ENCODE measurements at regions not wholly inside any gene's neighbourhood (a gene's known extent, or its start where the extent isn't known, plus 50 kb on each side); places are given as distances from the start of the nearest gene placed in this dataset.

DNA sequence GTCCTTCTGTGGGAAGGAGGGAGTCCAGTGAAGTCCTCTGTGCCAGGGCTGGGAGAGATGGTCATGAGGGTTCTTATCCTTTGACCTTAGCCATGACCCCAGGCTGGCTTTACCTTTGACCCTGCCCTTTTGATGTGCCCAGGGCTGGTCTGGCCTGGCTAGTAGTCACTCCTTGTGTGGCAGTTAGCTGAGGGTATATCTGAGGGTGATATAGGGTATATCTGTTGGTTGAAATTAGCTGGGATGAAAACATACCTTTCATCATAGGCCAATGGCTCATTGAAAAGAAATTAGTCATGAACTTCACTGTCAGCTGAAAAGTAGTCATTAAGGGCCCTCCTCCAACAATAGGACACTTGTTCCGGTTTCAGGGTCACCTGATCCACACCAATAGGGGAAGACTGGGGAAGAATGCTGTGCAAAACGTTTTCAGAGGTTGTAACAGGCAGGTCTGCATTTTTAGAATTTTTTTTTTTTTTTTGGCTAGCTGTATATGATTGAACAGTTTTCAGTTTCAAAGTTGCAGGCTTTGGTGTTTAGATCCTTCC lies 74.6 kb upstream of the STOX2 start:
- H3K9me3 ChIP-seq (ENCODE audit: control insufficient read depth, insufficient read depth, low read length) = no peaks in the 10 kb centered on the region
- H2AFZ ChIP-seq (replicated peaks; ENCODE audit: low read length, poor library complexity) = no peak overlapping the region
- H3K4ac ChIP-seq (ENCODE audit: low read depth, low read length) = no peak overlapping the region
- DNase-seq = no peak
- no peaks in the 10 kb centered on the region for H4K20me1 ChIP-seq (ENCODE audit: insufficient read depth, low read length)
- ChIA-PET POLR2A (ENCODE audit: unreplicated experiment) (no interaction called here), CTCF (interaction anchor here (0.6 kb wide), 1 partner anchor 155 kb away, joined by 3 read pairs; no protein-coding TSS in a partner anchor)
- no peak overlapping the region for H3K9ac ChIP-seq (ENCODE audit: low read depth, low read length)
- no peaks in the 10 kb centered on the region for H3K9me1 ChIP-seq (ENCODE audit: insufficient read depth, low read length)
- in situ Hi-C loops (cut with MboI; ENCODE audit: low sequenced_read_pairs) = no loop called here
- dilution Hi-C loops (cut with HindIII; ENCODE audit: low sequenced_read_pairs, unreplicated experiment) = no loop called here
- no peak overlapping the region for H4K8ac ChIP-seq (ENCODE audit: low read depth in 2 of 2, low read length in 2 of 2)
- H3K4me1 ChIP-seq (ENCODE audit: control insufficient read depth, insufficient read depth, low read length) = no peaks in the 10 kb centered on the region
- H3K27me3 ChIP-seq (ENCODE audit: control insufficient read depth, insufficient read depth, low read length) = no peaks in the 10 kb centered on the region; the same call in 1 of the 2 replicates
- H3K79me1 ChIP-seq (ENCODE audit: low read depth in 1 of 2, low read length in 2 of 2) = no peaks in the 10 kb centered on the region
- H3K23ac ChIP-seq (ENCODE audit: low read depth, low read length) = no peak overlapping the region
- no peak for ATAC-seq (ENCODE audit: low read depth)
- no peak overlapping the region for H4K5ac ChIP-seq (ENCODE audit: low read depth, low read length)
- H3K36me3 ChIP-seq (ENCODE audit: control insufficient read depth, insufficient read depth, low read length) = no peaks in the 10 kb centered on the region
- H3K14ac ChIP-seq (replicated peaks; ENCODE audit: low read depth, low read length) = no peak overlapping the region
- no peak overlapping the region for H3K18ac ChIP-seq (ENCODE audit: low read depth, low read length)
- H2BK20ac ChIP-seq (ENCODE audit: low read depth, low read length) = no peak overlapping the region
- H3K4me2 ChIP-seq (ENCODE audit: low read depth, low read length) = no peak overlapping the region
- TF ChIP-seq MXI1 (IDR thresholded peaks at IDR 0.05; ENCODE audit: borderline replicate concordance, low read depth, low read length) (no peak), POLR2A (IDR thresholded peaks at IDR 0.05; ENCODE audit: low read depth, low read length) (no peak), SMC3 (IDR thresholded peaks at IDR 0.05; ENCODE audit: low read depth, low read length) (no peak), NFE2L2 (IDR thresholded peaks at IDR 0.05; ENCODE audit: low read depth, low read length) (no peak), RCOR1 (IDR thresholded peaks at IDR 0.05; ENCODE audit: insufficient replicate concordance, low read length) (no peak), CEBPB (IDR thresholded peaks at IDR 0.05; ENCODE audit: low read depth, low read length) (no peak), BHLHE40 (IDR thresholded peaks at IDR 0.05; ENCODE audit: low read depth, low read length) (no peak), RAD21 (IDR thresholded peaks at IDR 0.05; ENCODE audit: low read length) (no peak), FOS (IDR thresholded peaks at IDR 0.05; ENCODE audit: low read depth, low read length) (no peak), MAZ (IDR thresholded peaks at IDR 0.05; ENCODE audit: borderline replicate concordance, low read depth, low read length) (no peak), CHD1 (IDR thresholded peaks at IDR 0.05; ENCODE audit: low read depth, low read length) (no peak), RFX5 (IDR thresholded peaks at IDR 0.05; ENCODE audit: low read depth, low read length) (no peak)
- TF ChIP-seq, protein P1, sequence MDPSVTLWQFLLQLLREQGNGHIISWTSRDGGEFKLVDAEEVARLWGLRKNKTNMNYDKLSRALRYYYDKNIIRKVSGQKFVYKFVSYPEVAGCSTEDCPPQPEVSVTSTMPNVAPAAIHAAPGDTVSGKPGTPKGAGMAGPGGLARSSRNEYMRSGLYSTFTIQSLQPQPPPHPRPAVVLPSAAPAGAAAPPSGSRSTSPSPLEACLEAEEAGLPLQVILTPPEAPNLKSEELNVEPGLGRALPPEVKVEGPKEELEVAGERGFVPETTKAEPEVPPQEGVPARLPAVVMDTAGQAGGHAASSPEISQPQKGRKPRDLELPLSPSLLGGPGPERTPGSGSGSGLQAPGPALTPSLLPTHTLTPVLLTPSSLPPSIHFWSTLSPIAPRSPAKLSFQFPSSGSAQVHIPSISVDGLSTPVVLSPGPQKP (IDR thresholded peaks at IDR 0.05; ENCODE audit: borderline replicate concordance, low read depth, low read length) = no peak
- TF ChIP-seq, protein P2, sequence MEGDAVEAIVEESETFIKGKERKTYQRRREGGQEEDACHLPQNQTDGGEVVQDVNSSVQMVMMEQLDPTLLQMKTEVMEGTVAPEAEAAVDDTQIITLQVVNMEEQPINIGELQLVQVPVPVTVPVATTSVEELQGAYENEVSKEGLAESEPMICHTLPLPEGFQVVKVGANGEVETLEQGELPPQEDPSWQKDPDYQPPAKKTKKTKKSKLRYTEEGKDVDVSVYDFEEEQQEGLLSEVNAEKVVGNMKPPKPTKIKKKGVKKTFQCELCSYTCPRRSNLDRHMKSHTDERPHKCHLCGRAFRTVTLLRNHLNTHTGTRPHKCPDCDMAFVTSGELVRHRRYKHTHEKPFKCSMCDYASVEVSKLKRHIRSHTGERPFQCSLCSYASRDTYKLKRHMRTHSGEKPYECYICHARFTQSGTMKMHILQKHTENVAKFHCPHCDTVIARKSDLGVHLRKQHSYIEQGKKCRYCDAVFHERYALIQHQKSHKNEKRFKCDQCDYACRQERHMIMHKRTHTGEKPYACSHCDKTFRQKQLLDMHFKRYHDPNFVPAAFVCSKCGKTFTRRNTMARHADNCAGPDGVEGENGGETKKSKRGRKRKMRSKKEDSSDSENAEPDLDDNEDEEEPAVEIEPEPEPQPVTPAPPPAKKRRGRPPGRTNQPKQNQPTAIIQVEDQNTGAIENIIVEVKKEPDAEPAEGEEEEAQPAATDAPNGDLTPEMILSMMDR (conservative IDR thresholded peaks at IDR 0.05; ENCODE audit: low read depth, low read length) = no peak
- no peak overlapping the region for H2AK9ac ChIP-seq (replicated peaks; ENCODE audit: low read depth, low read length, poor library complexity)
- whole genome bisulfite sequencing, 2 experiments (ENCODE audit: extremely low coverage in 2 of 2, insufficient read length in 1 of 2) = no CpG with 5 or more reads among the region's 2 CpGs
- no peak overlapping the region for H4K91ac ChIP-seq (ENCODE audit: insufficient read depth, low read depth, low read length)
- intact Hi-C loops (cut with micrococcal nuclease) = no loop called here
- H2BK120ac ChIP-seq (ENCODE audit: low read depth, low read length) = no peak overlapping the region
- no peak overlapping the region for H2AK5ac ChIP-seq (ENCODE audit: low read depth, low read length)
- no peak overlapping the region for H3K56ac ChIP-seq (ENCODE audit: extremely low read depth, insufficient read depth, low read length)
- no peak overlapping the region for H2BK15ac ChIP-seq (ENCODE audit: low read depth, low read length)
- H3K4me3 ChIP-seq (ENCODE audit: insufficient read depth, low read depth, low read length) = no peak overlapping the region
- no TSS peak for BruUV-seq (replicated peaks)
- H2BK5ac ChIP-seq (ENCODE audit: low read depth, low read length, poor library complexity, severe bottlenecking) = no peak overlapping the region
- H3K27ac ChIP-seq (ENCODE audit: insufficient read depth, low read length) = no peak overlapping the region
